ENCODE measurements at regions not wholly inside any gene's neighbourhood (a gene's known extent, or its start where the extent isn't known, plus 50 kb on each side); places are given as distances from the start of the nearest gene placed in this dataset.

GRCh38 chr20:4358552-4358951, 109.5 kb upstream of the ADRA1D start:
- no peak for TF ChIP-seq CTCF (IDR thresholded peaks at IDR 0.05; ENCODE audit: insufficient read depth, low read length, severe bottlenecking)
- Histone ChIP-seq H3K36me3 (ENCODE audit: control insufficient read depth, insufficient read depth, low read length) (no peaks in the 10 kb centered on the region), H3K27me3 (ENCODE audit: control insufficient read depth, insufficient read depth, low read length) (no peaks in the 10 kb centered on the region), H3K4me3 (ENCODE audit: low read depth, low read length) (no peak overlapping the region)
- DNase-seq (ENCODE audit: low read depth) (no peak), FAIRE-seq (no peak)

GRCh38 chr20:4352348-4352747, 103.3 kb upstream of the ADRA1D start:
- no peak for TF ChIP-seq CTCF (IDR thresholded peaks at IDR 0.05; ENCODE audit: insufficient read depth, low read length, severe bottlenecking)
- DNase-seq (ENCODE audit: low read depth) = no peak
- H3K27me3 ChIP-seq (ENCODE audit: control insufficient read depth, insufficient read depth, low read length) = no peaks in the 10 kb centered on the region
- FAIRE-seq = no peak
- H3K4me3 ChIP-seq (ENCODE audit: low read depth, low read length) = no peak overlapping the region
- H3K36me3 ChIP-seq (ENCODE audit: control insufficient read depth, insufficient read depth, low read length) = no peaks in the 10 kb centered on the region

GRCh38 chr20:4350096-4350495, 101.0 kb upstream of the ADRA1D start:
- Histone ChIP-seq H3K4me3 (ENCODE audit: low read depth, low read length) (no peak overlapping the region), H3K36me3 (ENCODE audit: control insufficient read depth, insufficient read depth, low read length) (no peaks in the 10 kb centered on the region), H3K27me3 (ENCODE audit: control insufficient read depth, insufficient read depth, low read length) (no peaks in the 10 kb centered on the region)
- no peak for DNase-seq (ENCODE audit: low read depth)
- no peak for TF ChIP-seq CTCF (IDR thresholded peaks at IDR 0.05; ENCODE audit: insufficient read depth, low read length, severe bottlenecking)
- FAIRE-seq = no peak

GRCh38 chr20:4344670-4345069, 95.6 kb upstream of the ADRA1D start:
- Histone ChIP-seq H3K27me3 (ENCODE audit: control insufficient read depth, insufficient read depth, low read length) (no peaks in the 10 kb centered on the region), H3K36me3 (ENCODE audit: control insufficient read depth, insufficient read depth, low read length) (no peaks in the 10 kb centered on the region), H3K4me3 (ENCODE audit: low read depth, low read length) (no peak overlapping the region)
- FAIRE-seq (no peak), DNase-seq (ENCODE audit: low read depth) (no peak)
- TF ChIP-seq CTCF (IDR thresholded peaks at IDR 0.05; ENCODE audit: insufficient read depth, low read length, severe bottlenecking) = no peak

- Histone ChIP-seq H3K36me3 (ENCODE audit: control insufficient read depth, insufficient read depth, low read length) (no peaks in the 10 kb centered on the region), H3K27me3 (ENCODE audit: control insufficient read depth, insufficient read depth, low read length) (no peaks in the 10 kb centered on the region), H3K4me3 (ENCODE audit: low read depth, low read length) (no peak overlapping the region)
- DNase-seq (ENCODE audit: low read depth) = no peak
- TF ChIP-seq CTCF (IDR thresholded peaks at IDR 0.05; ENCODE audit: insufficient read depth, low read length, severe bottlenecking) = no peak
- no peak for FAIRE-seq
Measured at GRCh38 chr20:4342609-4343008, 93.5 kb upstream of the ADRA1D start.

GRCh38 chr20:4341804-4342485, 92.9 kb upstream of the ADRA1D start:
- FAIRE-seq = no peak
- TF ChIP-seq CTCF (IDR thresholded peaks at IDR 0.05; ENCODE audit: insufficient read depth, low read length, severe bottlenecking) = no peak
- Histone ChIP-seq H3K36me3 (ENCODE audit: control insufficient read depth, insufficient read depth, low read length) (no peaks in the 10 kb centered on the region), H3K27me3 (ENCODE audit: control insufficient read depth, insufficient read depth, low read length) (no peaks in the 10 kb centered on the region), H3K4me3 (ENCODE audit: low read depth, low read length) (no peak overlapping the region)
- DNase-seq (ENCODE audit: low read depth) = peak; percentile 65

Data from bronchial epithelial cell (primary cell).